ENCODE measurements at regions not wholly inside any gene's neighbourhood (a gene's known extent, or its start where the extent isn't known, plus 50 kb on each side); places are given as distances from the start of the nearest gene placed in this dataset.

GRCh38 chr6:98016565-98016964 is 733.5 kb upstream of the MMS22L start:
- no peak for ATAC-seq

GRCh38 chr6:98020222-98020621 is 737.2 kb upstream of the MMS22L start:
- intact Hi-C loops (cut with DNase I) = no loop called here
- no peak for TF ChIP-seq CTCF (IDR thresholded peaks at IDR 0.05)
- TF ChIP-seq POLR2A (IDR thresholded peaks at IDR 0.05) = no peak
- Histone ChIP-seq H3K4me3 (no peak overlapping the region), H3K4me1 (peaks cover 6% of the 10 kb centered on the region), H3K27me3 (no peaks in the 10 kb centered on the region), H3K9me3 (no peaks in the 10 kb centered on the region), H3K36me3 (replicated peaks in 1 of 2; ENCODE audit: insufficient read depth in 1 of 2, low read depth in 2 of 2) (no peaks in the 10 kb centered on the region), H3K27ac (no peak overlapping the region)
- ATAC-seq (no peak), DNase-seq (no peak)
- 21 to 31% methylated on average over 2 of the region's 2 CpGs for WGBS, 2 donors

More at GRCh38 chr6:98016565-98016964, 733.5 kb upstream of the MMS22L start:
- Histone ChIP-seq H3K4me1 (peaks cover 6% of the 10 kb centered on the region), H3K9me3 (no peaks in the 10 kb centered on the region), H3K4me3 (no peak overlapping the region), H3K36me3 (replicated peaks in 1 of 2; ENCODE audit: insufficient read depth in 1 of 2, low read depth in 2 of 2) (no peaks in the 10 kb centered on the region), H3K27me3 (no peaks in the 10 kb centered on the region), H3K27ac (no peak overlapping the region)
- TF ChIP-seq CTCF (IDR thresholded peaks at IDR 0.05) = no peak
- no peak for TF ChIP-seq POLR2A (IDR thresholded peaks at IDR 0.05)
- intact Hi-C loops (cut with DNase I) = no loop called here
- 29 to 40% methylated on average over 4 of the region's 4 CpGs for WGBS, 2 donors
- no peak for DNase-seq

- Histone ChIP-seq H3K36me3 (replicated peaks in 1 of 2; ENCODE audit: insufficient read depth in 1 of 2, low read depth in 2 of 2) (no peaks in the 10 kb centered on the region), H3K4me1 (no peaks in the 10 kb centered on the region), H3K9me3 (no peaks in the 10 kb centered on the region), H3K27me3 (no peaks in the 10 kb centered on the region), H3K4me3 (no peak overlapping the region), H3K27ac (no peak overlapping the region)
- no peak for ATAC-seq
- DNase-seq = no peak
- intact Hi-C loops (cut with DNase I) = no loop called here
- WGBS, 2 donors = 39 to 52% methylated on average over 2 of the region's 2 CpGs
- TF ChIP-seq POLR2A (IDR thresholded peaks at IDR 0.05) (no peak), CTCF (IDR thresholded peaks at IDR 0.05) (no peak)
Measured at GRCh38 chr6:98024359-98024758, 741.3 kb upstream of the MMS22L start.

- no peaks in the 10 kb centered on the region for H3K4me1 ChIP-seq
- no peaks in the 10 kb centered on the region for H3K36me3 ChIP-seq (replicated peaks in 1 of 2; ENCODE audit: insufficient read depth in 1 of 2, low read depth in 2 of 2)
- ATAC-seq = no peak
- H3K27ac ChIP-seq = no peak overlapping the region
- TF ChIP-seq POLR2A (IDR thresholded peaks at IDR 0.05) = no peak
- TF ChIP-seq CTCF (IDR thresholded peaks at IDR 0.05) = no peak
- no peak for DNase-seq
- H3K27me3 ChIP-seq = no peaks in the 10 kb centered on the region
- intact Hi-C loops (cut with DNase I) = no loop called here
- H3K4me3 ChIP-seq = no peak overlapping the region
- H3K9me3 ChIP-seq = no peaks in the 10 kb centered on the region
- WGBS, 2 donors = 46 to 54% methylated on average over 2 of the region's 2 CpGs
Measured at GRCh38 chr6:98027898-98028297, 744.9 kb upstream of the MMS22L start.

GRCh38 chr6:98033617-98034016 is 750.6 kb upstream of the MMS22L start:
- TF ChIP-seq CTCF (IDR thresholded peaks at IDR 0.05) (no peak), POLR2A (IDR thresholded peaks at IDR 0.05) (no peak)
- no peak overlapping the region for H3K27ac ChIP-seq
- intact Hi-C loops (cut with DNase I) = no loop called here

More at GRCh38 chr6:98033617-98034016, 750.6 kb upstream of the MMS22L start:
- no peak for DNase-seq
- Histone ChIP-seq H3K4me3 (no peak overlapping the region), H3K27me3 (no peaks in the 10 kb centered on the region), H3K36me3 (replicated peaks in 1 of 2; ENCODE audit: insufficient read depth in 1 of 2, low read depth in 2 of 2) (no peaks in the 10 kb centered on the region), H3K9me3 (no peaks in the 10 kb centered on the region), H3K4me1 (no peaks in the 10 kb centered on the region)
- 82 to 86% methylated on average over 3 of the region's 3 CpGs for WGBS, 2 donors
- ATAC-seq = no peak
